B cell (primary cell): ENCODE measurements at regions not wholly inside any gene's neighbourhood (a gene's known extent, or its start where the extent isn't known, plus 50 kb on each side); places are given as distances from the start of the nearest gene placed in this dataset.

ENCODE experiments used
- ATAC-seq: fragments of 200-7000 bp; cut with Tn5 transposase; one replicate; pipeline ENCODE4 v1.10.0; 2021; ENCODE audit warnings: low read depth, mild to moderate bottlenecking, moderate number of reproducible peaks, moderate library complexity
- CTCF ChIA-PET: fragments of 350-600 bp; sonication (Branson Sonifier 250); formaldehyde crosslinking; loops from one replicate; lab custom pipeline; 2021; ENCODE audit warnings: antibody characterized with exemption, inconsistent platforms; lab: Charles Lee
- POLR2A ChIA-PET: fragments of 350-600 bp; sonication (Branson Sonifier 250); formaldehyde crosslinking; loops from one replicate; lab custom pipeline; 2021; ENCODE audit warnings: antibody characterized with exemption; lab: Charles Lee
- DNase-seq: peaks from one replicate; pipeline ENCODE4 v3.0.0; 2013
- H2AFZ ChIP-seq: 2 replicates; pipeline ENCODE4 v1.6.1; 2012; ENCODE audit warnings: mild to moderate bottlenecking, low read depth, low read length; ENCODE audit not compliant: insufficient read depth, poor library complexity, severe bottlenecking
- H3K27ac ChIP-seq, 2 donors: 1 replicate in 1 of 2; 2 replicates in 1 of 2; pipeline ENCODE4 v1.5.1; 2012 to 2013; ENCODE audit warnings: low read length in 2 of 2, mild to moderate bottlenecking in 2 of 2, moderate library complexity in 1 of 2
- H3K27me3 ChIP-seq, 4 experiments: fragments of 200-600 bp in 1 of 4; sonication (generic) in 1 of 4; replicated peaks in 1 of 4; 1 replicate in 2 of 4; 2 replicates in 2 of 4; pipeline versions ENCODE4 v1.6.1 to v1.7.0; 2013 to 2016; ENCODE audit warnings: low read length in 3 of 4, mild to moderate bottlenecking in 2 of 4, mixed read lengths in 1 of 4, moderate library complexity in 1 of 4; ENCODE audit not compliant: insufficient read depth in 4 of 4, control insufficient read depth in 3 of 4; ENCODE audit errors: control extremely low read depth in 1 of 4
- H3K36me3 ChIP-seq, 2 experiments: replicated peaks in 1 of 2; 1 replicate in 1 of 2; 2 replicates in 1 of 2; pipeline versions ENCODE4 v1.6.1 to v1.7.1; 2013; ENCODE audit warnings: low read length in 1 of 2; ENCODE audit not compliant: insufficient read depth in 2 of 2, control insufficient read depth in 1 of 2; ENCODE audit errors: control extremely low read depth in 1 of 2, extremely low read depth in 1 of 2
- H3K4me1 ChIP-seq, 2 donors: fragments of 200-600 bp in 1 of 2; sonication (generic) in 1 of 2; 1 replicate in 1 of 2; 2 replicates in 1 of 2; pipeline versions ENCODE4 v1.5.1 to v1.6.1; 2013 to 2017; ENCODE audit warnings: low read length in 2 of 2; ENCODE audit not compliant: control insufficient read depth in 2 of 2, insufficient read depth in 2 of 2
- H3K4me2 ChIP-seq: replicated peaks from 2 replicates; pipeline ENCODE3; 2012; ENCODE audit warnings: mild to moderate bottlenecking, low read depth, low read length; ENCODE audit not compliant: poor library complexity, severe bottlenecking
- H3K4me3 ChIP-seq, 5 experiments: fragments of 200-600 bp in 1 of 5; sonication (generic) in 1 of 5; 1 replicate in 3 of 5; 2 replicates in 2 of 5; pipeline versions ENCODE4 v1.5.1 to v1.7.0; 2011 to 2016; ENCODE audit warnings: low read length in 4 of 5, mild to moderate bottlenecking in 4 of 5, low read depth in 2 of 5, control low read depth in 1 of 5, moderate library complexity in 1 of 5; ENCODE audit not compliant: insufficient read depth in 1 of 5; ENCODE audit errors: control extremely low read depth in 1 of 5, extremely low read depth in 1 of 5
- H3K79me2 ChIP-seq: fragments of 200-600 bp; sonication (generic); one replicate; pipeline ENCODE4 v1.6.0; 2016; ENCODE audit warnings: low read length; ENCODE audit not compliant: control insufficient read depth, insufficient read depth
- H3K9ac ChIP-seq: fragments of 200-600 bp; sonication (generic); 2 replicates; pipeline ENCODE4 v1.6.1; 2017; ENCODE audit warnings: mild to moderate bottlenecking, low read length, moderate library complexity
- H3K9me3 ChIP-seq, 3 donors: one replicate each; pipeline versions ENCODE4 v1.6.1 to v1.7.1; 2013; ENCODE audit warnings: low read length in 2 of 3; ENCODE audit not compliant: control insufficient read depth in 2 of 3, insufficient read depth in 1 of 3; ENCODE audit errors: control extremely low read depth in 1 of 3
- H4K20me1 ChIP-seq: 2 replicates; pipeline ENCODE4 v1.6.0; 2012; ENCODE audit warnings: mild to moderate bottlenecking, low read length; ENCODE audit not compliant: insufficient read depth, control insufficient read depth, poor library complexity, severe bottlenecking
- H3K27ac Mint-ChIP-seq: one replicate; pipeline ENCODE4 v1.8.0; 2021; ENCODE audit warnings: mixed read lengths
- H3K27me3 Mint-ChIP-seq: one replicate; pipeline ENCODE4 v1.8.0; 2021; ENCODE audit warnings: mixed read lengths
- H3K4me1 Mint-ChIP-seq: one replicate; pipeline ENCODE4 v1.8.0; 2021; ENCODE audit warnings: mixed read lengths
- H3K4me3 Mint-ChIP-seq: one replicate; pipeline ENCODE4 v1.8.0; 2021; ENCODE audit warnings: mixed read lengths
- H3K9me3 Mint-ChIP-seq: one replicate; pipeline ENCODE4 v1.8.0; 2022; ENCODE audit warnings: mixed read lengths; ENCODE audit not compliant: insufficient read depth
- CTCF ChIP-seq: fragments of 200-600 bp; IDR thresholded peaks from one replicate; pipeline ENCODE4 v1.8.0; 2022; ENCODE audit warnings: antibody characterized with exemption, mild to moderate bottlenecking
- EZH2 ChIP-seq: IDR thresholded peaks from 2 replicates; pipeline ENCODE4 v1.6.1; 2012; ENCODE audit warnings: borderline replicate concordance, low read depth, mild to moderate bottlenecking, moderate library complexity, low read length; ENCODE audit not compliant: insufficient read depth, poor library complexity, severe bottlenecking
- WGBS: methylation state at CpG from one replicate; pipeline ENCODE4 v1.1.5; 2013; ENCODE audit warnings: missing lambda C conversion rate; ENCODE audit not compliant: insufficient coverage; 5-methylcytosine and 5-hydroxymethylcytosine counted together
- intact Hi-C: fragments of 100-400 bp; cut with micrococcal nuclease; formaldehyde crosslinking; loops from one replicate; pipeline ENCODE4 v1.10.0; 2022

- Histone ChIP-seq H3K27me3 (no peaks in the 10 kb centered on the region), H3K79me2 (no peaks in the 10 kb centered on the region), H3K9me3 (peaks cover 0 to 3% (median 0%) of the 10 kb centered on the region in 3 donors), H3K4me1 (no peaks in the 10 kb centered on the region), H3K4me3 (no peak overlapping the region), H2AFZ (no peak overlapping the region), H3K27ac (no peak overlapping the region), H4K20me1 (no peaks in the 10 kb centered on the region), H3K36me3 (no peaks in the 10 kb centered on the region), H3K9ac (no peak overlapping the region), H3K4me2 (no peak overlapping the region)
- no peak for DNase-seq
- POLR2A ChIA-PET, result no interaction called here
- ATAC-seq, result no peak
- H3K9me3 Mint-ChIP-seq, result no peaks in the 10 kb centered on the region
- H3K4me3 Mint-ChIP-seq, result no peak overlapping the region
- intact Hi-C loops, result no loop called here
- CTCF ChIA-PET, result interaction anchor here (1.0 kb wide), 1 partner anchor 8 kb away, joined by 3 read pairs; no protein-coding TSS in a partner anchor
- peaks cover 21% of the 10 kb centered on the region for H3K27me3 Mint-ChIP-seq
- no peaks in the 10 kb centered on the region for H3K4me1 Mint-ChIP-seq
- WGBS, result 64% methylated on average over 3 of the region's 4 CpGs
- H3K27ac Mint-ChIP-seq, result no peak overlapping the region
- no peak for TF ChIP-seq EZH2
- no peak for TF ChIP-seq CTCF
These were observed 411.7 kb downstream of the PTPRU start for GRCh38 chr1:29648026-29648425.

- Histone ChIP-seq H3K27me3 (no peaks in the 10 kb centered on the region), H2AFZ (no peak overlapping the region), H3K36me3 (no peaks in the 10 kb centered on the region), H3K27ac (no peak overlapping the region), H4K20me1 (no peaks in the 10 kb centered on the region), H3K9ac (no peak overlapping the region), H3K4me2 (no peak overlapping the region), H3K79me2 (no peaks in the 10 kb centered on the region), H3K4me1 (no peaks in the 10 kb centered on the region), H3K9me3 (peaks cover 0 to 5% (median 0%) of the 10 kb centered on the region in 3 donors), H3K4me3 (no peak overlapping the region)
- no peak for ATAC-seq
- intact Hi-C loops, result no loop called here
- no peak overlapping the region for H3K4me3 Mint-ChIP-seq
- H3K27me3 Mint-ChIP-seq, result peaks cover 21% of the 10 kb centered on the region
- no peak for TF ChIP-seq EZH2
- TF ChIP-seq CTCF, result no peak
- ChIA-PET CTCF (interaction anchor here (1.0 kb wide), 1 partner anchor 9 kb away, joined by 3 read pairs; no protein-coding TSS in a partner anchor), POLR2A (no interaction called here)
- no peak for DNase-seq
- no CpG with 5 or more reads among the region's 1 CpG for WGBS
- H3K27ac Mint-ChIP-seq, result no peak overlapping the region
- no peaks in the 10 kb centered on the region for H3K9me3 Mint-ChIP-seq
- H3K4me1 Mint-ChIP-seq, result no peaks in the 10 kb centered on the region
These were observed 411.3 kb downstream of the PTPRU start for GRCh38 chr1:29647581-29647980.
